K562 (cell line): ENCODE measurements at regions not wholly inside any gene's neighbourhood (a gene's known extent, or its start where the extent isn't known, plus 50 kb on each side); places are given as distances from the start of the nearest gene placed in this dataset.

ENCODE experiments used
- ATAC-seq: fragments of 200-7000 bp; cut with Tn5 transposase; 3 replicates; pipeline ENCODE4 v1.9.1; 2020; ENCODE audit warnings: moderate library complexity
- BruUV-seq: library from RNA; stranded (reverse); fragments of 400-500 nt; replicated peaks from 2 replicates; lab custom pipeline; 2021; lab: Mats Ljungman, UMichigan
- CTCF ChIA-PET: fragments of 300-600 bp; formaldehyde crosslinking; extraction: SDS; loops from one replicate; lab custom pipeline; 2021; ENCODE audit warnings: low intra/inter-chr PET ratio; lab: Yijun Ruan, JAX
- POLR2A ChIA-PET: fragments of 300-600, 350-650 bp; sonication (Branson Sonifier 250); formaldehyde crosslinking; extraction: SDS; loops from one replicate; lab custom pipeline; 2021; ENCODE audit warnings: antibody characterized with exemption, inconsistent platforms; lab: Yijun Ruan, JAX
- DNase-seq, 4 experiments: peaks; one replicate each; pipeline versions ENCODE4 v3.0.0 to v3.0.0-alpha.2; 2011 to 2018; ENCODE audit warnings: low spot score in 3 of 4, mixed read lengths in 3 of 4; ENCODE audit errors: extremely low read depth in 1 of 4
- FAIRE-seq: peaks from 2 replicates; lab custom pipeline; 2011; peaks lifted over from hg19 to GRCh38; lab: Jason Lieb, UNC
- H2AFZ ChIP-seq: 2 replicates; pipeline ENCODE4 v1.6.0; 2011; ENCODE audit warnings: low read depth, low read length, control low read depth, inconsistent platforms
- H3K27ac ChIP-seq: fragments of 200-600 bp; 3 replicates; pipeline ENCODE4 v1.8.0; 2011; ENCODE audit warnings: low read depth, mild to moderate bottlenecking, control low read depth, inconsistent platforms, low read length, moderate library complexity, mixed read lengths; ENCODE audit errors: extremely low read depth
- H3K27me3 ChIP-seq, 2 experiments: fragments of 300-600 bp in 1 of 2; 2 replicates in 1 of 2; 3 replicates in 1 of 2; pipeline versions ENCODE4 v1.6.0 to v1.8.0; 2011; ENCODE audit warnings: inconsistent platforms in 2 of 2, low read length in 2 of 2, mild to moderate bottlenecking in 1 of 2, mixed read lengths in 1 of 2, moderate library complexity in 1 of 2; ENCODE audit not compliant: control insufficient read depth in 2 of 2, insufficient read depth in 2 of 2
- H3K36me3 ChIP-seq: fragments of 300-600 bp; 3 replicates; pipeline ENCODE4 v1.8.0; 2011; ENCODE audit warnings: mild to moderate bottlenecking, low read length, inconsistent platforms; ENCODE audit not compliant: control insufficient read depth, insufficient read depth
- H3K4me1 ChIP-seq, 2 experiments: fragments of 200-600 bp in 1 of 2; replicated peaks in 1 of 2; 2 replicates in 1 of 2; 3 replicates in 1 of 2; pipeline versions ENCODE4 v1.5.1 to v1.8.0; 2011; ENCODE audit warnings: inconsistent platforms in 2 of 2, low read length in 2 of 2, mild to moderate bottlenecking in 1 of 2, mixed read lengths in 1 of 2, moderate library complexity in 1 of 2; ENCODE audit not compliant: control insufficient read depth in 2 of 2, insufficient read depth in 2 of 2
- H3K4me2 ChIP-seq: 2 replicates; pipeline ENCODE4 v1.6.1; 2011; ENCODE audit warnings: low read length, control low read depth, inconsistent platforms, mixed read lengths; ENCODE audit not compliant: insufficient read depth
- H3K4me3 ChIP-seq: fragments of 200-600 bp; sonication (generic), shearing (Covaris generic); 2 replicates; pipeline ENCODE4 v1.5.1; 2016; ENCODE audit warnings: control low read depth, inconsistent platforms
- H3K79me2 ChIP-seq: fragments of 200-600 bp; 3 replicates; pipeline ENCODE4 v1.8.0; 2011; ENCODE audit warnings: low read length, inconsistent platforms; ENCODE audit not compliant: control insufficient read depth, insufficient read depth
- H3K9ac ChIP-seq, 2 experiments: 2 replicates each; pipeline versions ENCODE4 v1.6.0 to v1.6.1; 2011; ENCODE audit warnings: low read depth in 2 of 2, low read length in 2 of 2, control low read depth in 1 of 2, inconsistent platforms in 1 of 2, mild to moderate bottlenecking in 1 of 2, mixed read lengths in 1 of 2; ENCODE audit not compliant: insufficient read depth in 1 of 2
- H3K9me1 ChIP-seq: one replicate; pipeline ENCODE4 v1.6.0; 2011; ENCODE audit warnings: inconsistent platforms, mild to moderate bottlenecking, low read length, moderate library complexity; ENCODE audit not compliant: control insufficient read depth, insufficient read depth
- H3K9me3 ChIP-seq: replicated peaks from 2 replicates; pipeline ENCODE4 v1.5.1; 2011; ENCODE audit warnings: low read depth, low read length, inconsistent platforms; ENCODE audit not compliant: control insufficient read depth, insufficient read depth
- H4K20me1 ChIP-seq: replicated peaks from 2 replicates; pipeline ENCODE4 v1.6.1; 2011; ENCODE audit warnings: low read length, inconsistent platforms, mixed read lengths; ENCODE audit not compliant: control insufficient read depth, insufficient read depth
- BRD9 ChIP-seq: fragments of 450-650 bp; IDR thresholded peaks from 2 replicates; pipeline ENCODE4 v1.6.1; 2018; ENCODE audit warnings: low read depth; ENCODE audit not compliant: partially characterized antibody
- DACH1 ChIP-seq: fragments of 450-650 bp; IDR thresholded peaks from 2 replicates; pipeline ENCODE4 v1.6.1; 2018; ENCODE audit not compliant: partially characterized antibody
- HDGF ChIP-seq: fragments of 450-650 bp; IDR thresholded peaks from 2 replicates; pipeline ENCODE4 v1.6.1; 2016
- NR2C1 ChIP-seq, 2 experiments: fragments of 450-650 bp; IDR thresholded peaks; 2 replicates each; pipeline ENCODE4 v1.6.1; 2017; ENCODE audit warnings: mild to moderate bottlenecking in 2 of 2, antibody characterized with exemption in 1 of 2, inconsistent platforms in 1 of 2, missing compliant biosample characterization in 1 of 2, missing genetic modification characterization in 1 of 2
- PYGO2 ChIP-seq: fragments of 450-650 bp; IDR thresholded peaks from 2 replicates; pipeline ENCODE4 v1.6.1; 2016; ENCODE audit warnings: mild to moderate bottlenecking, missing genetic modification characterization, moderate library complexity, missing compliant biosample characterization
- RBM17 ChIP-seq: fragments of 200-400 bp; formaldehyde crosslinking; IDR thresholded peaks from 2 replicates; pipeline ENCODE4 v1.6.1; 2017; ENCODE audit warnings: low read depth, mild to moderate bottlenecking, low read length, borderline replicate concordance
- SUPT5H ChIP-seq: fragments of 450-650 bp; IDR thresholded peaks from 2 replicates; pipeline ENCODE4 v1.6.1; 2016
- TCF3 ChIP-seq: sonication (generic); formaldehyde crosslinking; IDR thresholded peaks from 2 replicates; pipeline ENCODE4 v1.4.0; 2020; ENCODE audit warnings: mild to moderate bottlenecking, missing genetic modification reagents
- ZFP30 ChIP-seq: fragments of 250-450 bp; sonication (Bioruptor Pico); IDR thresholded peaks from 2 replicates; pipeline ENCODE4 v1.8.0; 2022; ENCODE audit warnings: moderate library complexity, mild to moderate bottlenecking, inconsistent platforms, borderline replicate concordance
- ZNF384 ChIP-seq: IDR thresholded peaks from 2 replicates; pipeline ENCODE4 v1.6.1; 2012; ENCODE audit warnings: low read depth, low read length, improper control_type of control experiment
- ZNF77 ChIP-seq: fragments of 250-450 bp; sonication (Bioruptor Pico); IDR thresholded peaks from 2 replicates; pipeline ENCODE4 v1.5.0; 2020
- ZNF830 ChIP-seq: fragments of 250-450 bp; sonication (Bioruptor Pico); IDR thresholded peaks from 2 replicates; pipeline ENCODE4 v1.5.0; 2021; ENCODE audit warnings: mild to moderate bottlenecking
- WGBS: fragments of 100-300 bp; shearing (Covaris generic); methylation state at CpG from one replicate; pipeline ENCODE4 v1.1.6; 2016; ENCODE audit warnings: low coverage, mixed read lengths; ENCODE audit not compliant: insufficient coverage; ENCODE audit errors: missing lambda C conversion rate; 5-methylcytosine and 5-hydroxymethylcytosine counted together
- in situ Hi-C: fragments of 300-500 bp; cut with MboI; formaldehyde crosslinking; loops from 4 replicates; pipeline ENCODE4 v1.15.0; 2018; ENCODE audit warnings: inconsistent platforms, mixed read lengths
- intact Hi-C: fragments of 100-400 bp; cut with micrococcal nuclease; formaldehyde crosslinking; loops from 2 replicates; pipeline ENCODE4 v1.14.2; 2022
- TF ChIP-seq, protein P1 (sequence below): sonication (generic); formaldehyde crosslinking; IDR thresholded peaks from 2 replicates; pipeline ENCODE4 v1.8.0; 2023; ENCODE audit warnings: missing genetic modification reagents, mild to moderate bottlenecking, borderline replicate concordance

DNA sequence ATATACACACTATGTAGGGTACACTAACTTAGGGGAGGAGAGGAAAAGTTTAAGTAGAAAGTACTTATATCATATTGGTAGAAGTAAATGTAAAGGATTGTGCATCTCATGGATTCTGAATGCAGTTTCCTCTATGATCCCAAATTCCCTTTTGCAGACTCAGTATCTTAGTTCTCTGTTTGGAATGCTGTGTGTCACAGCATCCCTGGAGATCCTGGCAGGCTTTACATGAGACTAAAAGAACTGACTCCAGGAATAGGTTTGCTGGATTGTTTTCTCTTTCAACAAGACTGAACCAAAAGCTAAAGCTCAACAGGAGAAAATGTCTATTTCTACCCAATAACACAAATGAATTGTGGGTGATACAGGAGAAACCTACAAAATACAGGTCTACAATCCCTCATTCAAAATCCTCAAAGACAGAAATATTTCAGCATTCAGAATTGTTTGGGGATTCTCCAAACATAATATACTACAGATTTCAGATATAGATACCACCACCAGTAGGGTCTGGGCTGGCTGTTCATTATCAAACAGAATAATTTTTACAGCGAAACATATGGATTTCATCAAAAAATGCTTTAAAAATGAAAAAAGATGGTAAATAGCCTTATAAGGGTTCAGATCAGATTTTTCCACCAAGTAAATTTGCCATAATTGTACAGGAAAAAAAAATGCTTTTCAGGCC lies 324.7 kb upstream of the GRAMD2B start:
- BruUV-seq = no TSS peak
- no peaks in the 10 kb centered on the region for H3K27me3 ChIP-seq
- DNase-seq (no peak), FAIRE-seq (no peak), ATAC-seq (no peak)
- 0% methylated on average over 1 of the region's 1 CpG for WGBS
- H3K36me3 ChIP-seq = no peaks in the 10 kb centered on the region
- TF ChIP-seq DACH1 (no peak), RBM17 (no peak), ZNF830 (no peak), PYGO2 (tag) (no peak), SUPT5H (no peak), BRD9 (no peak), ZNF77 (CRISPR knock-in tag) (no peak)
- intact Hi-C loops (no loop called here), in situ Hi-C loops (no loop called here)
- CTCF ChIA-PET = no interaction called here
- H3K9me1 ChIP-seq = no peaks in the 10 kb centered on the region
- no peak overlapping the region for H3K4me3 ChIP-seq
- H3K9ac ChIP-seq = no peak overlapping the region
- H3K4me1 ChIP-seq = no peaks in the 10 kb centered on the region
- no peak overlapping the region for H3K4me2 ChIP-seq
- no peak overlapping the region for H2AFZ ChIP-seq
- no peak overlapping the region for H3K27ac ChIP-seq
- no peaks in the 10 kb centered on the region for H3K9me3 ChIP-seq
- H4K20me1 ChIP-seq = no peaks in the 10 kb centered on the region
- H3K79me2 ChIP-seq = no peaks in the 10 kb centered on the region
- POLR2A ChIA-PET = no interaction called here

DNA sequence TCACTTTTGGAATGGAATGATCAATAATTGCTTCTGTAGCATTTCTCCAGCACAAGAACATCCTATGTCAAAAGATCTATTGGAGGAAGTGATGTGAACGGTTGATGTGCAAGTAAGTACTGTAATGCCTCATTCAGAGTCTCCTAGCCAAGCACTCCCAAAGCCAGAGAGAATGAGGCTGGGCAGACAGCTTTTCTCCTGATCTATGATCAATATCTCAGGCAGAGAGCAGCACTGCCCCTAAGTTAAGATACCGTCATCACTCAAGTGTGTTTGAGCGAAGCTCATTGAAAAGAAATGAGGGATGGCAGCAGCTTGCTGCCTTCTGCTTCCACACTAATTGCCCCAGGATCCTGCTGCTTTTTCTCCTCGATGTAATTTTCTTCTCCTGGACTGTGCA lies 324.1 kb upstream of the GRAMD2B start:
- Histone ChIP-seq H3K36me3 (no peaks in the 10 kb centered on the region), H3K4me2 (no peak overlapping the region), H2AFZ (no peak overlapping the region), H3K4me1 (no peaks in the 10 kb centered on the region), H3K9ac (no peak overlapping the region), H3K79me2 (no peaks in the 10 kb centered on the region), H4K20me1 (no peaks in the 10 kb centered on the region), H3K9me3 (no peaks in the 10 kb centered on the region), H3K4me3 (no peak overlapping the region), H3K27me3 (no peaks in the 10 kb centered on the region), H3K27ac (no peak overlapping the region), H3K9me1 (no peaks in the 10 kb centered on the region)
- WGBS = 0% methylated on average over 4 of the region's 4 CpGs
- ATAC-seq (no peak), DNase-seq (no peak), FAIRE-seq (no peak)
- BruUV-seq = no TSS peak
- CTCF ChIA-PET = no interaction called here
- POLR2A ChIA-PET = no interaction called here
- intact Hi-C loops (no loop called here), in situ Hi-C loops (no loop called here)
- no peak for TF ChIP-seq TCF3
- no peak for TF ChIP-seq NR2C1 (IDR thresholded peaks at IDR 0.05)
- no peak for TF ChIP-seq NR2C1 (tag; IDR thresholded peaks at IDR 0.05)
- TF ChIP-seq HDGF = no peak
- no peak for TF ChIP-seq ZNF384
- TF ChIP-seq, protein P1, sequence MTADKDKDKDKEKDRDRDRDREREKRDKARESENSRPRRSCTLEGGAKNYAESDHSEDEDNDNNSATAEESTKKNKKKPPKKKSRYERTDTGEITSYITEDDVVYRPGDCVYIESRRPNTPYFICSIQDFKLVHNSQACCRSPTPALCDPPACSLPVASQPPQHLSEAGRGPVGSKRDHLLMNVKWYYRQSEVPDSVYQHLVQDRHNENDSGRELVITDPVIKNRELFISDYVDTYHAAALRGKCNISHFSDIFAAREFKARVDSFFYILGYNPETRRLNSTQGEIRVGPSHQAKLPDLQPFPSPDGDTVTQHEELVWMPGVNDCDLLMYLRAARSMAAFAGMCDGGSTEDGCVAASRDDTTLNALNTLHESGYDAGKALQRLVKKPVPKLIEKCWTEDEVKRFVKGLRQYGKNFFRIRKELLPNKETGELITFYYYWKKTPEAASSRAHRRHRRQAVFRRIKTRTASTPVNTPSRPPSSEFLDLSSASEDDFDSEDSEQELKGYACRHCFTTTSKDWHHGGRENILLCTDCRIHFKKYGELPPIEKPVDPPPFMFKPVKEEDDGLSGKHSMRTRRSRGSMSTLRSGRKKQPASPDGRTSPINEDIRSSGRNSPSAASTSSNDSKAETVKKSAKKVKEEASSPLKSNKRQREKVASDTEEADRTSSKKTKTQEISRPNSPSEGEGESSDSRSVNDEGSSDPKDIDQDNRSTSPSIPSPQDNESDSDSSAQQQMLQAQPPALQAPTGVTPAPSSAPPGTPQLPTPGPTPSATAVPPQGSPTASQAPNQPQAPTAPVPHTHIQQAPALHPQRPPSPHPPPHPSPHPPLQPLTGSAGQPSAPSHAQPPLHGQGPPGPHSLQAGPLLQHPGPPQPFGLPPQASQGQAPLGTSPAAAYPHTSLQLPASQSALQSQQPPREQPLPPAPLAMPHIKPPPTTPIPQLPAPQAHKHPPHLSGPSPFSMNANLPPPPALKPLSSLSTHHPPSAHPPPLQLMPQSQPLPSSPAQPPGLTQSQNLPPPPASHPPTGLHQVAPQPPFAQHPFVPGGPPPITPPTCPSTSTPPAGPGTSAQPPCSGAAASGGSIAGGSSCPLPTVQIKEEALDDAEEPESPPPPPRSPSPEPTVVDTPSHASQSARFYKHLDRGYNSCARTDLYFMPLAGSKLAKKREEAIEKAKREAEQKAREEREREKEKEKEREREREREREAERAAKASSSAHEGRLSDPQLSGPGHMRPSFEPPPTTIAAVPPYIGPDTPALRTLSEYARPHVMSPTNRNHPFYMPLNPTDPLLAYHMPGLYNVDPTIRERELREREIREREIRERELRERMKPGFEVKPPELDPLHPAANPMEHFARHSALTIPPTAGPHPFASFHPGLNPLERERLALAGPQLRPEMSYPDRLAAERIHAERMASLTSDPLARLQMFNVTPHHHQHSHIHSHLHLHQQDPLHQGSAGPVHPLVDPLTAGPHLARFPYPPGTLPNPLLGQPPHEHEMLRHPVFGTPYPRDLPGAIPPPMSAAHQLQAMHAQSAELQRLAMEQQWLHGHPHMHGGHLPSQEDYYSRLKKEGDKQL (CRISPR knock-in tag) = no peak
- TF ChIP-seq ZFP30 (CRISPR knock-in tag) = no peak
